GM04503 (cell line): ENCODE measurements at regions not wholly inside any gene's neighbourhood (a gene's known extent, or its start where the extent isn't known, plus 50 kb on each side); places are given as distances from the start of the nearest gene placed in this dataset.
"Not testable (repeated sequence)": the region's sequence is repeated elsewhere in the genome, so short reads cannot be mapped to it uniquely, and the experiment has no call there.

Source experiments
- DNase-seq: peaks from one replicate; pipeline ENCODE4 v3.0.0-alpha.2; 2012; ENCODE audit warnings: low read depth

DNA sequence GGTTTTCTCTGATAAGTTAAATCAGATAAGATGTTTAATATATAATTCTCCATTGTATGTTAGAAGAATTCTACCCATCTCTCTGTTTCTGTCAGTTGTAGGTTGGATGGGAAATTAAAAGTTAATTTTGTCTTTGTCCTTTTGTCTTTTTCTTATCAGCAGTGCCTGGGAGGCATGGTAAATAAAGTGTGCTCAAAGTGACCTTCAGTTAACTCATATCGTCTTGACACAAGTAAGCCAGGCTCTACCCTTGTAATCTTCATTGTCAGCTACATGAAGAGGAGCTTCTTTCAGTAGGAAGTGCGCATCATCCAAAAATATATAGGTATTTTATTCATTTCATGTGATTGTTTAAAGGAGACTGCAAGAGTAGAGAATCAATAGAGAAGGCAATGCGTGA lies 138.9 kb upstream of the NRIP1 start:
- no peak for DNase-seq

DNA sequence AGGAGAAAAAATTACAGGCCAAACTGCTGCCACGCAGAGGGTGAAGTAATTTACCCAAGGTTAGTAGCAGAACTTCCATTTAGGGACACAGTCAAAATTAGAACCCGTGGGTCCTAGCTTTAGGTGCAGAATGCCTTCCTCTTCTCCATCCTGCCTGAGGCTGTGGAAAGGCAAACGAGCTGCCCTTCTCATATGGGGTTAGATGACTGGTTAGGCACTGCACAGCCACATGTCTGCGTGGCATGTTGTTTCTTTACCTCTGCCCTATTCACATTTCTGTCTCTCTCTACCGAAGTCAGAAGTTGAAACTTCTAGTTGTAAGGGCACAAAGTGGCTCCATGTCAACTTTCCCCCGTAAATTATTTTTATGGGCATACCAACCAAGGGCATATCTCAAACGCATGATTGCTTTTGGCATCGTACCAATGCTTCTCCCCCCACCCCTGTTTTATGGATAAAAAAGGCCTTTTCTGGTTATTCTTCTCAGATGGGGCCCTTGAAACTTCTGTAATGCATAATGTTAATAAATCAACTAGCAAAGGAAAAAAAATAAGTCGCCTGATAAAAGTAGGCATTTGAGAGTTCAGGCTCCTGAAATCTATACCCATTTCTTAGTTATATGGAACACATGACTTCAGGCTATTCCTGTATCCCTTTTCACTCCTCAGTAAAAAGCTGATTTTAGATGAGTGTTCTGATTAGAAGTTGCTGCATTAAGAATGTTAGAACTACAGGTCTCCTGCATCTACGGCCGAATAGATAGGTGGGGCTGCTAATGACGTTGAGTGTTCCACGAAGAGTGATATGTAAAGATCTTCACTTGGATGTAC lies 139.6 kb upstream of the NRIP1 start:
- DNase-seq, result no peak

DNA sequence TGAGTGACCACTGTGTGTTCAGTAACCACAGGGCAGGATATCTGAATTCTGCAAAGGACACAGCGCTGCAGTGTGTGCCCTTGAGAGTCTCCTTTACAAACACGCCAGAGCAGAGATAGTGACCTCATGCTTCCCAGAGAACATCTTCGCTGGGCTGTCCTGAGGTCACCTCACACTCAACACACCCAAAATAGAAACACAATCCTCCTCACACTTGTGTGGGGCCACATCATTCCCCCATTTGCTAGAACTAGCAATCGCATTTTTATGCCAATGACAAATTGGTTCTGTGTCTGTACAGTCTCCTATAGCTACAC lies 140.1 kb upstream of the NRIP1 start:
- DNase-seq, result no peak

DNA sequence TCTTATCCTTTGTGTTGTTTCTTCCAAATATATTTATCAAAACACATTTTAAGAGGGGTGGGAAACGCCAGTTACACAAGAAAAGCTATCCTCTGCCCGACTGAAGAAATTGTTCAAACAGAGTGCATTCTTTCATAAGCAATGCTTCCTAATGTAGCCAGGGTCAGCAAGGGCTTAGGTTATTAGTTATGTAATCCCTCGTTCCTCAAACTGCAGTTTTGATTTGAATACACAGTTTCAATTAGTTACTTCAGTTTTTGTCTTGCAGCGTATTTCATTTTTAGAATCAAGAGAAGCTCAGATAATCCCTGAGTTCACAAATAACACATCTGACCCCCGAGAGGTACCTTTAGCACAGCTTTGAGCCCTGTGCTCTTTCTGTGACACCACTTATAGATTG lies 141.7 kb upstream of the NRIP1 start:
- DNase-seq, result no peak

DNA sequence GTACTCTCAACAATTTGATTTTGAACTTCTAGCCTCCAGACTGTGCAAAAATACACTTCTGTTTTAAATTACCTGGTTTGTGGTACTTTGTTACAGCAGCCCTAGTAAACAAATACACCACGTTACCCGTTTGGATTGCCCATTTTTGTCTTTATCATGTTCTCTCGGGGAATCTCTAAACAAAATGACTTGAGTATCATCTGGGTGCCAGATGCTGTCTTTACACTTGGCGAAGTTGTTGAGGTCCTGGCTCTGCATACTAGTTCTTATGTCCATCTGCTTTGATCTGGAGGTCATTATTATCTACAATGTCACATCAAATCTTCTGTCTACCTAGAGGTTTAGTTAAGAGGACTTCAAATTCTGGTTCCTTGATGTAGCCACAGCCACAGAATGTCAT lies 142.4 kb upstream of the NRIP1 start:
- no peak for DNase-seq

DNA sequence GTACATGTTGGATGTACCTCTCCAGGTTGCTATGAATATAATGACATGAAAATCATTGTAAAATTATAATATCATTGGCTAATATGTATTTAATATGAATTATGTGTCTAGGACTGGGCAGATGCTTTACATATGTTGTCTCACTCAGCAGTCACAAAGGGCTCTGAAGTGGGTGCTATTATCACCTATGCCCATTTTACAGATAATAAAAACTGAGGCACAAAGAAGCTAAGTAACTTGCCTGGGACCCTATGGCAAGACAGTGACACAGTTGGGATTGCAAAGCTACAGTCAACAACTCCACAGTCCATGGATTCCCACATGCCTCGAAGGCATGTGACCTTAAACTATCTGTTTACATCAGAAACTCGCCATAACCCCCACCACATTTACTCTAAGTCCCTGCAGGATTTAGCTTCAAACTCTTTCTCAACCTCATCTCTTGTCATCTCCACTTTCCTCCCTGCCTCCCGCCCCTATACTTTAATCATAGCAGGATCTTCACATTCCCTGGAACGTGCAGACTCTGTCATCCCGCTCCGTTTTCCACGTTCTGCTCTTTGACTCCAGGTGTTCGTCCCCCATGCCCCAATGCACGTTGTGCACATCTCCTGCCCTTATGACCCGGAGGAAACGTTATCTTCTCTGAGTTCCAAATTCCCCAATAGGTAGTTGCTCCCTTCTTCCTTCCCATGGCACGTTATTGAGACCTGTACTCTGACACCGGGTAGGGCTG lies 143.0 kb upstream of the NRIP1 start:
- no peak for DNase-seq

DNA sequence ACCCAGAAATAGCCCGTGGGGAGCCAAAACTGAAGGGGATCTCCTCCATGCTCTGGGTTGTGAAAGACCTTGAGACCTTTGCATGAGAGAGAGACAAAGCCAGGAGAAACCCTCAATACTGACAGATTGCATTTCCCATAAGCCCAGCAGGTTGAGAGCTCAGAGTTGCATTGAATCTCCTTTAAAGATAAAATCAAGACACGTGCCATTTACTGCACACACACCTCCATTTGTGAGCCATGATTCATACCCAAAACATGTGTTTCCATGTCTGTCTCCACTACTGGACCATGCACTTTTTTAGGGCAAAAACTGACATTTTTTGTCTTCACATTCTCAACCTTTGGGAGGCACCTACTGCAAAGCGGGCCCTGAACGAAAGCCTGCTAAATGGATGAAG lies 144.0 kb upstream of the NRIP1 start:
- DNase-seq, result no peak

DNA sequence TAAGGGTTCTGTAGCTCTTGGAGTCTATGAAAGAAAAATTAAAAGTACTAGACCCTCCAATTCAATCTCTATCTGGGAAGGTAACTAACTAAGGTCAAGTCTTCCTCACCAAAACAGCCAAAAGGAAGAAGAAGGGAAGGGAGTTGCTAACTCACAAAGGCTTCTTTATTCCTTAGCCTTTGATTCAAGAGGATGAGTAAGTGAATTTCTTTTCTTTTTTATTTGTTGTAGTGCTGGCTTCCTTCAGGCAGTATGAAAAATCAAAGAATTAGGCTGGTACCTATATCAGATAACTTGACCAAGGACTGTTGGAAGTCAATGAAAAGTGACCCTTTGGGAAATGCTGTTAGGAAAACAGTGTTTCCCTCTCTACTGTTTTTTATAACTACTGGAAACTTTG lies 144.4 kb upstream of the NRIP1 start:
- no peak for DNase-seq

DNA sequence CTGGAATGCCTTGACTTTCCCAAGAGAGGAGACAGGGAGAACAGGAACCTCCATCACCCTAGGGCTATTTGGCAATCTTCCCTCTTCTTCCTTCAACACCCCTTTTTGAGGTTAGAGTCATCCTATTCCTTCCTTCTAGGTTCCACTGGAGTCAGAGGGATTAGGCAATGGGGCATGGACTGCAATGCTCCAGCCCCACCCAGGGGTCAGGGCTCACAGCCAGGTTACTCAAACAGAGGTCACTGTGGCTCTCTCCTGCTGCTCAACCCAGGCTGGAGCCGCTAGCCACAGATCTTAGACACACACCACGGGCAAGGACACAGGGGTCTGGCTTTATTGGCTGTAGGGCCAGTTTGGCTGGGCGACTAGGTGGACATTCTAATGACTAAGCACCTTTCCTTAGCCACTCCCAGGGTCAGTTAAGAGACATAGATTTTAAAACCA lies 145.5 kb upstream of the NRIP1 start:
- DNase-seq, result no peak

DNA sequence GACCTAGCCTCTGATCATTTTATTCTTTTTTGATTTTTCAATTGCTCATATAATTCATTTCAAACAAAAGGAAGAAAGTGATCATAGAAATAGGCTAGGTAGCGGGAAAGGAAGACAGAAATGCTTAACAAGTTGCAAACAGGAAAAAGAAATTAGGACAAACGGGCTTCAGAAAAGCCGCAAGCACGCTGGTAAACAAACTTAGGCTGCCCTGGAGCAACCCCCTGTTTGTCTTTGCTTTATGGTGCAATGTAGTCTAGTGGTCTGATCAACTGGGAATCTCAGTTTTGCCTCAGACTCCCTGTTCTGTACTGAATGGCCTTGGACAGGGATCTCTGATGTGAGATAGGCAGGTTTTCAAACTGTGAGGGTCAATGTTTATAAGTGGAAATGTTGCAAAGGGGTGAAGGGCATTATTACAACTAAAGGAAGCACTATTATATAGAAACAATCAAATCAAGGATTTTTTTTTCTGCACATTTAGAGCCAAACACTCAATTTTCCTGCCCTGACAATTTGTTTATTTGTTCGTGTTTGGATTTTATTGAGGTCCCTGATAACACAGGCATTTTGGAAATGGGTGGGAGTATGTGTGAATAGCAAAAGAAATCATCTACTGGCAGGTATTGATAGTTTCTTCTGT lies 146.8 kb upstream of the NRIP1 start:
- no peak for DNase-seq

DNA sequence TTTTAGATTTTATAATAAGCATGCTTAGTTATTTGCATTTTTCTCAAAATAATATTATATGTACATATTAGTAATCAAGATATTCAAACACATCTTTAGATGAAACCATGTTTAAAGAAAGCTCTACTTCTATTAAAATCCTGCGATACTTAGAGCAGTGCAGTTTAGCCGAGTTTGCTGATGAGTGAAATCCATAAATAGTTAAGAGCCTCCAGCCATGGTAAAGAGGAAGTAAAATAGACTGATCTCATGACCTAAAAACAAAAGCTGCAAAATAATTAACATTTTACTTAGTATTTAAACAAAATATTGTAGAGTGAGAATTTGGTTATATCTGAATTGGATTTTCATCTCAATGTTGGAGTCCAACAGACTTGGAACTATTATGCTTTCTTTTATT lies 147.4 kb upstream of the NRIP1 start:
- DNase-seq, result no peak

DNA sequence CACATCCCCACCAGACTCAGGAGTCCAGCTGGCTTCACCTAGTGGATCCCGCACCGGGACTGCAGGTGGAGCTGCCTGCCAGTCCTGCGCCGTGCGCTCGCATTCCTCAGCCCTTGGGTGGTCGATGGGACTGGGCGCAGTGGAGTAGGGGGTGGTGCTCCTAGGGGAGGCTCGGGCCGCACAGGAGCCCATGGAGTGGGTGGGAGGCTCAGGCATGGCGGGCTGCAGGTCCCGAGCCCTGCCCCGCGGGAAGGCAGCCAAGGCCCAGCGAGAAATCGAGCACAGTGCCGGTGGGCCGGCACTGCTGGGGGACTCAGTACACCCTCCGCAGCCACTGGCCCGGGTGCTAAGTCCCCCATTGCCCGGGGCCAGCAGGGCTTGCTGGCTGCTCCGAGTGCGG lies 153.7 kb upstream of the NRIP1 start:
- not testable (repeated sequence) for DNase-seq

DNA sequence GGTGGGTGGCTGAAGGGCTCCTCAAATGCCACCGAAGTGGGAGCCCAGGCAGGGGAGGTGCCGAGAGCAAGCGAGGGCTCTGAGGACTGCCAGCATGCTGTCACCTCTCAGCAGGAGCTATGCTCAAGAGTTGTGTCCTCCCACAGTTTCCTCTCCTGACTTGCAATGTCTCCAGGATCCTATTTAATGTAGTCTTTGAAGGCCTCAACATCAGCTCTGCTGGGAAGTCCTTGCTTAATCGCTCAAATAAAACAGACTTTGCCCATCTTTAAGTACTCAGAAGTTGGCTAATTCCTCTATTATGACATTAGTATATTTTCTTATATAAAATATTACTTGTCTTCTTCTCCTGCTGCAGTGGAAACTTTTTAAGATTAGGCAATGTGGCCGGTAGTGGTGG lies 154.2 kb upstream of the NRIP1 start:
- no peak for DNase-seq

DNA sequence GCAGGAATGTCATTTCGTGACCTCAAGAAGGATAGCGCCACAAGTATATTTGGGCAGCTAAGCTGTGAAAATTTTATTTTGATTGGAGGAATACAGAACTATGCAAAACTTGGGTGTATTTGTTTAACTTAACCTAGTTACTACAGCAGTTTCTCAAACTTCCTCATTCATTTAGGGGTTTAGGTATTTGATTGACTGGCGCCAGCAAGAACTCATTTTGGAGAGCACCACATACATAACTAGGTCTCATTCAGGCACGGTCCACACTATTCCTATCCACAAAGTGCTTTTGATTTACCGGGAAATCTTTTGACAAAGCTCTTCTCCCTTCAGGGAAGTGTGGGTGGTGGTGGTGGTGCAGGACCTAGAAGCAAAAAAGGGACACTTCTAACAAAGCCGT lies 155.1 kb upstream of the NRIP1 start:
- no peak for DNase-seq

DNA sequence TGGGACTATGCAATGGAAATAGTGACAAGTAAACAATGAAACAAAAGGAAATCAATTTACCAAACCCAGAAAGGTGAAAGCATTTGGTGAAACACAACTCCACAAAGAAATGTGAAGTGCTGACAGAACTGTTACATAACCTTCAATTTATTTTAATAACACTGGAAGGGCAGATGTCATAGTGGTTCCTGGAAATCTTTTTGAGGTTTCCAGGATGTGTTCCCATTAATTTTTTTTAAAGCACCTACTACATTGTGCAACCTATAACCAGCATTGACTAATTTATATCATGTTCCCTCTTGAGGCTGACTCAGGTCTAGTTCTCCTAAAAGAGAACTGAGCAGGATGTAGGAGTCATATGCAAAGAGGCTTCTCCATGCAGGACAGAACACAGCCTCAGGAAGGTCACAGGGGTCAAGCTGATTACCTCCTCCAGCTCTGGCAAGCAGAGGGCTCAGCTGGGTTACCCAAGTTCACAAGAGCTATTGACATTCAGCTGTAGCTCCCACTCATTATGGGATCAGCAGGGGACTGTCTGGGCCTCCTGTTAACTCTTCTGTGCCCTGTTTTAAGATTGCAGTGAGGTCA lies 157.1 kb upstream of the NRIP1 start:
- peak; percentile 14 for DNase-seq

DNA sequence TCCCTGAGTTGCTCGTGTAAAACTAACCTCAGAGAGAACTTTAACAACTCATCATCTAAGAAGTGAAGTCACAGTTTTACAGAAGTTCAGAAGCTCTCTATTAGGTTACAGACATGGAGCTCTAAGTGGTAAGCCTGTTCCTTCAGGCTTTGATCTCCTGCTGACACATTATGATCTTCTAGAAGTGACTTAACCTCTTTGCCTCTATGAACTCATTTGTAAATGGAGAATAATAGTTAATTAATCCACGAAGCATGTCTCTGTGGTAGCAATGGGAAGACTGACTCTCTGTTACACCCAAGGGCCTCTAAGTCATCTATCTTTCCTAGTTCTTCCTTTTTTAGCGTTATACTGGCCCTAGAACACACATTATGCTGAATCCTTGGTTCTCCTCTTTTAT lies 157.9 kb upstream of the NRIP1 start:
- no peak for DNase-seq

DNA sequence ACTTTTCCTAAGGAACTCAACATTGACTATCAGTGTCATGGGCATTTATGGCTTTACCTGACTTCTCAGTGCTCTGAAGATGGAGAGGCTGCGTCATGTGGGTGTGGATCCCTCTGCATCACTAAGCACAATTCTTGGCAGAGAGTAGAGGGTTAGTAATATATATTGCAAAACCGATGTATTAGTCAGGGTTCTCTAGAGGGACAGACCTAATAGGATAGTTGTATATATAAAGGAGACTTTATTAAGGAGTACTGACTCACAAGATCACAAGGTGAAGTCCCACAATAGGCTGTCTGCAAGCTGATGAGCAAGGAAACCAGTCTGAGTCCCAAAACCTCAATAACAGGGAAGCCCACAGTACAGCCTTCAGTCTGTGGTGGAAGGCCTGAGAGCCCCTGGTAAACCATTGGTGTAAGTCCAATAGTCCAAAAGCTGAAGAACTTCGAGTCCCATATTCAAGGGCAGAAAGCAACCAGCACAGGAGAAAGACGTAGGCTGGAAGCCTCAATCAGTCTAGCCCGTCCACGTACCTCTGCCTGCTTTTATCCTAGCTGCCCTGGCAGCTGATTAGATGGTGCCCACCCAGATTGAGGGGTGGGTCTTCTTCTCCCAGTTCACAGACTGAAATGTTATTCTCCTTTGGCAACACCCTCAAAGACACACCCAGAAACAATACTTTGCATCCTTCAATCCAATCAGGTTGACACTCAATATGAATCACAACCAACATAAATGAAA lies 159.7 kb upstream of the NRIP1 start:
- peak; percentile 27 for DNase-seq

DNA sequence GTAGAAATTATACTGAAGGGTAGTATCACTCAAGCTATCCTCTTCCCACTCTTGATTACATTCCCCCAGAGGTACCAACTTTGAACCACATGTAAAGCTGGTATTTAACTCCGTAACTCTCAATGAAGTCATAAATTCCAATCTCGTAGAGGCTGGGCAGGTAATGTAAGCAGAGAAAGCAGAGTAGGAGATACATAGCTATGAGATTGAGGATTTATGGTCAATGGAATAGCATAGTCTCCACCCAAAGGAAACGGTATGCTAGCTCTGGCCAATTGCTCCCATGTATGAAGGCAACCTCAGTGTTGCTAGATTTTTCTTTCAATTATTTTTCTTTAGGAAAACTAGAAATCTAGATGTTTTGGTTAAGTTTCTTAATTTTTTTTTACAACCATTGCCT lies 163.1 kb upstream of the NRIP1 start:
- DNase-seq, result no peak

DNA sequence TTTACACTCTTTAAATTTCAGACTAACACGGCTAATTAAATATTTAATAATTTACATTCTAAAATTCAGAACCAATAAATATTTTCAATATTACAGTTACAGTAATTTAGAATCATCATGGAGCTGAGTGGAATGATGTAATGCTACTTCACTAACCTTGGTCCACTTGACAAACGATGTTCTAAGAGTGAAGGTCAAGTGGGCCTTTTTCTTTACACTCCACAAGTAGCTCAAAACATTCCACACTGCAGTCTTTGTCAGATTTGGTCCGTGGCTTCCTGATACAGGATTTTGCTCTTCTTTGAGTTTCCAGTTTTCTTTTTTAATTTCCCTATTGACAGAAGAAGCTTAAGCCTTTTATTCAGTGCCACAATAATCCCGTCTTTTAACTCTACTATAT lies 164.6 kb upstream of the NRIP1 start:
- DNase-seq, result no peak

DNA sequence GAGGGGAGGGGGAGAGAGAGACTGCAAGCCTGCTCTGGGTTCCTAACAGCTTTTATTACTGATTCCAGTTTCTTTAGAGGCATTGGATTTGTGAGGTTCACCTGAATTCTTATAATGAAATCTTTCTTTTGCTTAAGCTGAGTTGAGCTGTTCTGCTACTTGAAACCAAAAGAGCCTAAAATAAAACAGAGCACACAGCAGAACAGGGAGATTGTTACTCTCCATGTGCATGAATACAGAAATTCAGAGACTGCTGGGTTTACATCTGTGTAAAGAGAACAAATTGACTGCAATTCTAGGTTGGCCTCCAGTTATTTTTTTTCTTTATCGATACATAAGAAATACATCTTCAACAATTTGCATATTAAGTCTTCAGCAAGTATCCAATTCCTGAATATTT lies 168.8 kb upstream of the NRIP1 start:
- DNase-seq, result no peak

DNA sequence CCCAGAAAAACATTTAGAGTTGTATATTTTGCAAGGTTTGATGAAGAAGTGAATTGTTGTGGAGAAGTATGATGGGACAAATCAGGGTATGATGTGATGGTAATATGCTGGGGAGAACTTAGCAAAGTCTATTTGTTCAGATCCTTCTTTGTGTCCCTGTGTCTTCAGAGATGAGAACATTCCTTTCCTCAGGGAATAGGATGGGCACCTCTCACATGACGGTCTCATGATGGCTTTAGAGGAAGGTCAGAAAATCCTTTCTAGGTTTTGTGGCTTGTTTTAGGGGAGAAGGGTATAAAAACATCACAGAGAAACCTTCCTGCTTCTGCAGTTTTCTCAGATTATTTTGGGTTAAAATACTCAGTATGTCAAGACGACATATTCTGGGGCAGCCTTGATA lies 171.3 kb upstream of the NRIP1 start:
- no peak for DNase-seq

DNA sequence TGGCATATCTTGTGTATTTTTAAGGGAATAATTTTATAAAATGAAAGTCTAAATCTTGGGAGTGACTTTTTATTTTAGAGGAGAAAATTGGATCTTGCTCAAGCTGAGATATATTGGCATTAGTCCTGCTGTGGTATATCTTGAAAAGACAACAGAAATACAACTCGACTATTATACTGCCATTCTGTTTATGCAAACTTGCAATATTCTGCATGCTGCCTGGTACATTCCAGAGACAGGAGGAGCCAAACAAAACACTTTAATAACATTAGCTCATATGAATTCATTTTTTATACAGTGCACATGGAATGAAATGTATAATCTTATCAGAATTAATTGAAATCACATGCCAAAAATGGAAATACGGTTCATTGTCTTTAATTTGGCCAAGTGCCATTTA lies 176.0 kb upstream of the NRIP1 start:
- DNase-seq, result no peak
